ENCODE measurements at regions not wholly inside any gene's neighbourhood (a gene's known extent, or its start where the extent isn't known, plus 50 kb on each side); places are given as distances from the start of the nearest gene placed in this dataset.

DNA sequence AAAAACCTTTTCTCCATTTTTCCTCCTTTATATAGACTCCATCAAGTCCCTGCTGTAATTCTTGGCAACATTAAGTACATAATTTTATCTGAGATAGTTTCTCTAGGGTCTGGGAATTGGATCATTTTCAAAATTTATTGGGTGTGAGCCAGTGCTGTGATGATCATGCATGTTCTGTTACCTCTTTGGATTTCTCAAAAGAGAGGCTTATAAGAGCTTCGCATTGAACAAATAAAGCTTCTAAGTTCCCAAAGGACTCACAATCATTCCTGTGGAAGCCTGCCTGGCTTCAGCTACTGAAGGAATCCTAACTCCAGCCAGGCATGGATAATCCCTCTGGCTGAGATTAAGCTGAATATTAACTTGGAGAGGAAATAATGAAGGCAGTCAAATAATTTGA is 208.5 kb downstream of the RAB38 start:
- no peak overlapping the region for H3K4me3 Mint-ChIP-seq (ENCODE audit: unreplicated experiment)
- H3K4me1 Mint-ChIP-seq (ENCODE audit: low read depth), result no peaks in the 10 kb centered on the region
- H3K27ac Mint-ChIP-seq (ENCODE audit: unreplicated experiment), result no peak overlapping the region
- no peaks in the 10 kb centered on the region for H3K36me3 Mint-ChIP-seq (ENCODE audit: low read depth)
- no peaks in the 10 kb centered on the region for H3K9me3 Mint-ChIP-seq (ENCODE audit: low read depth)
- peaks cover 19% of the 10 kb centered on the region for H3K27me3 Mint-ChIP-seq (ENCODE audit: low read depth)
- no peak for DNase-seq (ENCODE audit: low spot score)
- TF ChIP-seq CTCF (IDR thresholded peaks at IDR 0.05), result no peak

- Mint-ChIP-seq H3K36me3 (ENCODE audit: low read depth) (no peaks in the 10 kb centered on the region), H3K9me3 (ENCODE audit: low read depth) (no peaks in the 10 kb centered on the region), H3K4me1 (ENCODE audit: low read depth) (no peaks in the 10 kb centered on the region), H3K4me3 (ENCODE audit: unreplicated experiment) (no peak overlapping the region), H3K27ac (ENCODE audit: unreplicated experiment) (no peak overlapping the region), H3K27me3 (ENCODE audit: low read depth) (peaks cover 18% of the 10 kb centered on the region)
- TF ChIP-seq CTCF (IDR thresholded peaks at IDR 0.05), result no peak
- DNase-seq (ENCODE audit: low spot score), result no peak
Measured at GRCh38 chr11:87966216-87966615, 209.0 kb downstream of the RAB38 start.

- no peak for DNase-seq (ENCODE audit: low spot score)
- Mint-ChIP-seq H3K27ac (ENCODE audit: unreplicated experiment) (no peak overlapping the region), H3K27me3 (ENCODE audit: low read depth) (peaks cover 8% of the 10 kb centered on the region)
Measured at GRCh38 chr11:87961606-87962005, 213.6 kb downstream of the RAB38 start.

GRCh38 chr11:87957961-87958360 is 217.3 kb downstream of the RAB38 start:
- H3K36me3 Mint-ChIP-seq (ENCODE audit: low read depth), result no peaks in the 10 kb centered on the region
- H3K4me3 Mint-ChIP-seq (ENCODE audit: unreplicated experiment), result no peak overlapping the region
- peaks cover 9% of the 10 kb centered on the region for H3K27me3 Mint-ChIP-seq (ENCODE audit: low read depth)
- no peak for TF ChIP-seq CTCF (IDR thresholded peaks at IDR 0.05)
- no peak for DNase-seq (ENCODE audit: low spot score)
- H3K9me3 Mint-ChIP-seq (ENCODE audit: low read depth), result no peaks in the 10 kb centered on the region
- H3K4me1 Mint-ChIP-seq (ENCODE audit: low read depth), result no peaks in the 10 kb centered on the region
- H3K27ac Mint-ChIP-seq (ENCODE audit: unreplicated experiment), result no peak overlapping the region

More at GRCh38 chr11:87961606-87962005, 213.6 kb downstream of the RAB38 start:
- no peaks in the 10 kb centered on the region for H3K9me3 Mint-ChIP-seq (ENCODE audit: low read depth)
- no peak for TF ChIP-seq CTCF (IDR thresholded peaks at IDR 0.05)
- H3K36me3 Mint-ChIP-seq (ENCODE audit: low read depth), result no peaks in the 10 kb centered on the region
- H3K4me3 Mint-ChIP-seq (ENCODE audit: unreplicated experiment), result no peak overlapping the region
- H3K4me1 Mint-ChIP-seq (ENCODE audit: low read depth), result no peaks in the 10 kb centered on the region

DNA sequence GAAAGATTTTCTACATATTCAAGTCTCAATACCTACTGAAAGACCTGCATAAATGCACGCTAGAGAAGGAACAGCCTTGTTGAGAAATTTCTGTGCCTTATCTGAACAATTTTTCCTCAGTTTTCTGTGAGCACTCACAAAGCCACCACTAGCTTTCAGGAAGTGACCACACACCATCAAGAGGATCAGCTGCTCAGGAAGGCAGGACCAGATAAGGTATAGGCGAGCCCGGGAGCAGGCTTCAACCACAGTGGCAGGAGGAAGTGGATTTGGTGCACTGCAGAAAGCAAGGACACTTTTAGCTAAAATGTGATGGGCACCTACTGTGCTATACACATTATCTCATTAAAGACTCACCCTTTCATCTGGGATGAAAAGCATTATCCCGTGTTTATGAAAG is 220.8 kb downstream of the RAB38 start:
- no peak for DNase-seq (ENCODE audit: low spot score)
- Mint-ChIP-seq H3K4me1 (ENCODE audit: low read depth) (no peaks in the 10 kb centered on the region), H3K27ac (ENCODE audit: unreplicated experiment) (no peak overlapping the region), H3K36me3 (ENCODE audit: low read depth) (no peaks in the 10 kb centered on the region), H3K9me3 (ENCODE audit: low read depth) (peaks cover 2% of the 10 kb centered on the region), H3K27me3 (ENCODE audit: low read depth) (peaks cover 6% of the 10 kb centered on the region), H3K4me3 (ENCODE audit: unreplicated experiment) (no peak overlapping the region)
- TF ChIP-seq CTCF (IDR thresholded peaks at IDR 0.05), result no peak
